Upper lobe of left lung (tissue), 6 donors: ENCODE measurements at regions not wholly inside any gene's neighbourhood (a gene's known extent, or its start where the extent isn't known, plus 50 kb on each side); places are given as distances from the start of the nearest gene placed in this dataset.
"Not testable (repeated sequence)": the region's sequence is repeated elsewhere in the genome, so short reads cannot be mapped to it uniquely, and the experiment has no call there.

Experiments used
- ATAC-seq, 2 donors: fragments of 200-7000 bp; cut with Tn5 transposase; one replicate each; pipeline ENCODE4 v1.9.1; 2022; ENCODE audit warnings: mild to moderate bottlenecking in 2 of 2, moderate library complexity in 2 of 2; ENCODE audit not compliant: low FRiP score in 2 of 2
- DNase-seq, 2 donors: peaks; one replicate each; pipeline ENCODE4 v3.0.0-alpha.2; 2019 to 2020
- H3K27ac ChIP-seq, 4 donors: fragments of 200-600 bp; sonication (generic); one replicate each; pipeline ENCODE4 v1.5.1; 2016 to 2019
- H3K27me3 ChIP-seq, 4 donors: fragments of 200-600 bp; sonication (generic); one replicate each; pipeline ENCODE4 v1.5.1; 2017 to 2019
- H3K36me3 ChIP-seq, 4 donors: fragments of 200-600 bp; sonication (generic); one replicate each; pipeline ENCODE4 v1.5.1; 2016 to 2019
- H3K4me1 ChIP-seq, 4 donors: fragments of 200-600 bp; sonication (generic); one replicate each; pipeline ENCODE4 v1.5.1; 2018 to 2019
- H3K4me3 ChIP-seq, 4 donors: fragments of 200-600 bp; sonication (generic); one replicate each; pipeline ENCODE4 v1.5.1; 2017 to 2019; ENCODE audit warnings: mild to moderate bottlenecking in 2 of 4, moderate library complexity in 1 of 4
- H3K9me3 ChIP-seq, 4 donors: fragments of 200-600 bp; sonication (generic); one replicate each; pipeline ENCODE4 v1.5.1; 2018 to 2019
- EP300 ChIP-seq, 4 donors: sonication (generic); formaldehyde crosslinking; IDR thresholded peaks; one replicate each; pipeline ENCODE4 v1.5.1; 2017; ENCODE audit warnings: antibody characterized with exemption in 4 of 4, control low read depth in 2 of 4
- POLR2A ChIP-seq, 4 donors: fragments of 450-650 bp; IDR thresholded peaks; one replicate each; pipeline ENCODE4 v1.5.1; 2016 to 2017; ENCODE audit warnings: antibody characterized with exemption in 4 of 4, mild to moderate bottlenecking in 2 of 4
- POLR2AphosphoS5 ChIP-seq, 2 donors: sonication (generic); formaldehyde crosslinking; IDR thresholded peaks; one replicate each; pipeline ENCODE4 v1.5.1; 2017; ENCODE audit warnings: antibody characterized with exemption in 2 of 2
- WGBS, 2 donors: methylation state at CpG; one replicate each; pipeline ENCODE4 v1.1.5; 2017 to 2018; 5-methylcytosine and 5-hydroxymethylcytosine counted together
- TF ChIP-seq, protein P1 (sequence below), 6 experiments: fragments of 450-650 bp in 4 of 6; fragments of 200-600 bp in 2 of 6; sonication (generic) in 2 of 6; IDR thresholded peaks; one replicate each; pipeline ENCODE4 v1.5.1; 2016 to 2019; ENCODE audit warnings: antibody characterized with exemption in 6 of 6
- donor health status: DM: no; HTN: no; CAD: no; lungs with moderate emphysema.
- donor health status: DM: no; HTN: yes; CAD: no; lungs with severe emphysema.

DNA sequence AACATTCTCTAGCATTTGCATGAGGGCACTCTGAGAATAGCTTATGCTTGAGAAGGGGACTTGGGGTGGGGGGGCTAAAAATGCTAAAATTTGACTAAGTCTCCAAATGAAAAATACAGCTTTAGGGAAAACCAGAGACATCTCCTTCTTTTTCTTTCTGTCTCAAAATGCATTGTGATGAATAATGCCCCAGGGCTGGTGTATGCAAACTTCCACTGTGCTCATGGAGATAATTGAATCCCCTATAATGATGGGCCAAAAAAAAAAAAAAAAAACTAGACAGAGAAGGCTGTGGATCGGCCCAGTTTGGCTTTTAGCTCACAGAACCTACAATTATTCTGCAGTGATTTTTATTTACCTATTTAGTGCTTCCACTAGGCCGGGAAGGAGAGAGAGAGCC is 147.9 kb upstream of the RORA start:
- Histone ChIP-seq H3K4me1 (no peaks in the 10 kb centered on the region), H3K9me3 (no peaks in the 10 kb centered on the region), H3K27me3 (no peaks in the 10 kb centered on the region), H3K36me3 (no peaks in the 10 kb centered on the region), H3K4me3 (no peak overlapping the region), H3K27ac (no peak overlapping the region)
- DNase-seq: no peak
- ATAC-seq: no peak
- WGBS, 2 donors: 83 to 91% methylated on average over 2 of the region's 2 CpGs
- TF ChIP-seq EP300 (IDR thresholded peaks at IDR 0.05): no peak
- TF ChIP-seq, protein P1, sequence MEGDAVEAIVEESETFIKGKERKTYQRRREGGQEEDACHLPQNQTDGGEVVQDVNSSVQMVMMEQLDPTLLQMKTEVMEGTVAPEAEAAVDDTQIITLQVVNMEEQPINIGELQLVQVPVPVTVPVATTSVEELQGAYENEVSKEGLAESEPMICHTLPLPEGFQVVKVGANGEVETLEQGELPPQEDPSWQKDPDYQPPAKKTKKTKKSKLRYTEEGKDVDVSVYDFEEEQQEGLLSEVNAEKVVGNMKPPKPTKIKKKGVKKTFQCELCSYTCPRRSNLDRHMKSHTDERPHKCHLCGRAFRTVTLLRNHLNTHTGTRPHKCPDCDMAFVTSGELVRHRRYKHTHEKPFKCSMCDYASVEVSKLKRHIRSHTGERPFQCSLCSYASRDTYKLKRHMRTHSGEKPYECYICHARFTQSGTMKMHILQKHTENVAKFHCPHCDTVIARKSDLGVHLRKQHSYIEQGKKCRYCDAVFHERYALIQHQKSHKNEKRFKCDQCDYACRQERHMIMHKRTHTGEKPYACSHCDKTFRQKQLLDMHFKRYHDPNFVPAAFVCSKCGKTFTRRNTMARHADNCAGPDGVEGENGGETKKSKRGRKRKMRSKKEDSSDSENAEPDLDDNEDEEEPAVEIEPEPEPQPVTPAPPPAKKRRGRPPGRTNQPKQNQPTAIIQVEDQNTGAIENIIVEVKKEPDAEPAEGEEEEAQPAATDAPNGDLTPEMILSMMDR (IDR thresholded peaks at IDR 0.05): no peak

DNA sequence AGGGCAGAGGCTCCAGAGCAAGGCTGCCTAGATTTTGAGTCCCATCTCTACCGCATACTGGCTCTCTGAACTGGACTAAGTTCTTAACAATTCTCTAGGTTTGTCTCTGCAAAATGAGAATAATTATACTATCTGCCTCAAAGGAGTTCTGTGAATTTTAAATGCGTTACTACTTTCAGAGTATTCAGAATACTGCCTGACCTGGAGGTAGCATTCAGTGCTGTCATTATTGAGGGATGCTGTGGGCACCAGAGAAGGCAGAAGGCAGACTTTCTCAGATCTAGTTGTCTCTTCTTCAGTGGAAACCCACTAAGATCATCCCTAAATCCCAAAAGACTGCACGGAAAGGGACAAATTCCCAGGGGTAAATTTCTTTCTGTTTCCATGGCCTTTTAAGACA is 147.4 kb upstream of the RORA start:
- ATAC-seq: no peak
- Histone ChIP-seq H3K4me3 (no peak overlapping the region), H3K4me1 (no peaks in the 10 kb centered on the region), H3K27me3 (no peaks in the 10 kb centered on the region), H3K27ac (no peak overlapping the region), H3K9me3 (no peaks in the 10 kb centered on the region), H3K36me3 (no peaks in the 10 kb centered on the region)
- 86 to 94% methylated on average over 3 of the region's 3 CpGs for WGBS, 2 donors
- no peak for TF ChIP-seq POLR2AphosphoS5 (IDR thresholded peaks at IDR 0.05)
- no peak for TF ChIP-seq EP300 (IDR thresholded peaks at IDR 0.05)
- TF ChIP-seq, protein P1 (IDR thresholded peaks at IDR 0.05): no peak
- no peak for TF ChIP-seq POLR2A (IDR thresholded peaks at IDR 0.05)
- no peak for DNase-seq

DNA sequence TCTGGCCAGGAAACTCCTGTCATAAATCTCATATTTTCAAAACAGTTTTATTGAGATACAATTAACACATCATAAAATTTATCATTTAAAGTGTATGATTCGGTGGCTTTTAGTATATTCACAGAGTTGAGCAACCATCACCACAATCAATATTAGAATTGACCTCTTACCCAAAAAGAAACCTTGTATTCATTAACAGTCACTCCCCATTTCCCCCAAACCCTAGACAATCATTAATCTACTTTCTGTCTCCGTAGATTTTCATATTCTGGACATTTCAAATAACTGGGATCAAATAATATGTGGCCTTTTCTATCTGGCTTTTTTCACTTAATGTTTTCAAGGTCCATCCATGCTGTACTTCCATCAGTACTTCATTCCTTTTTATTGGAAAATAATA is 145.7 kb upstream of the RORA start:
- Histone ChIP-seq H3K27ac (no peak overlapping the region), H3K36me3 (no peaks in the 10 kb centered on the region), H3K27me3 (no peaks in the 10 kb centered on the region), H3K9me3 (no peaks in the 10 kb centered on the region), H3K4me1 (no peaks in the 10 kb centered on the region), H3K4me3 (no peak overlapping the region)
- ATAC-seq (no peak), DNase-seq (no peak)
- no peak for TF ChIP-seq POLR2AphosphoS5 (IDR thresholded peaks at IDR 0.05)
- no peak for TF ChIP-seq EP300 (IDR thresholded peaks at IDR 0.05)
- TF ChIP-seq POLR2A (IDR thresholded peaks at IDR 0.05): no peak
- TF ChIP-seq, protein P1 (IDR thresholded peaks at IDR 0.05): no peak
- 85 to 89% methylated on average over 2 of the region's 2 CpGs for WGBS, 2 donors

DNA sequence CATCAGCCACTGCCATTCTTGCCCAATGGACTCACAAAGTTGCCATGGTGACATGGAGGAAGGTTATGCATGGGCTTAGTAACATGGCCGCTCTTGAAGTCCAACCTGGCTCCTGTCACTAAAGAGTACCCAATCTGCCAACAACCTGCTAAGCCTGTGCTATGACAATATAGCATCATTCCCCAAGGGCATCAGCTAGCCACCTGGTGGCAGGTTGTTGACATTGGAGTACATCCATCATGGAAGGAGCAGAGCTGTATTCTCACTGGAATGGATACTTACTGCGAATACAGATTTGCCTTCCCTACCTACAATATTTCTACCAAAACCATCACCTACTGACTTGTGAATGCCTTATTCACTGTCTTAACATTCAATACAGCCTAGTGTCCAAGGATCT is 138.9 kb upstream of the RORA start:
- 85 to 100% methylated on average over 2 of the region's 2 CpGs for WGBS, 2 donors
- no peak for ATAC-seq

DNA sequence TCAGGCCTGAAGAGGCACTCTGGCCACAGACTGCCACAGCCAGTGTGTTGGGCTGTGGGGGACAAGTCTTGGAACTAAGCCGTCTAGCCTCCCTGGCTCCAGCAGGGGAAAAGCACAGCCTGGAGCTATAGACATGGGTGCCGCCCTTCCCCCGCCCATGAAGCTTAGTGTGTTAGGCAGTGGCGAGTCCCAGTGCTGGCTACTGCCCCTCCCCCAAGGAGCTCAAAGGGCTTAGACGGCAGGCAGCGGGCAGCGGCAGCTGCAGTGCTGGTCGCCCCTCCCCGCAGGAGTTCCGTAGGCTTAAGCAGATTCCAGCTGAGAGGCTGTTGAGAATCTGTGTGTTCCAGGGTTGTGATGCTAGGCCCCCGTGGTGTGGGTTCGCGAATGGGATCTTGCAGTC is 135.8 kb upstream of the RORA start:
- Histone ChIP-seq H3K4me3 (no peak overlapping the region), H3K27ac (no peak overlapping the region), H3K27me3 (no peaks in the 10 kb centered on the region), H3K4me1 (no peaks in the 10 kb centered on the region), H3K36me3 (no peaks in the 10 kb centered on the region), H3K9me3 (peaks cover 0 to 10% (median 1%) of the 10 kb centered on the region in 4 donors)
- 42 to 58% methylated on average over 7 to 9 of the region's 13 CpGs for WGBS, 2 donors
- no peak for ATAC-seq
- DNase-seq: peak in 1 of 2 donors; percentile 46
- no peak for TF ChIP-seq POLR2AphosphoS5 (IDR thresholded peaks at IDR 0.05)
- TF ChIP-seq, protein P1 (IDR thresholded peaks at IDR 0.05): no peak

More for the DNA sequence above, 138.9 kb upstream of the RORA start:
- Histone ChIP-seq H3K27ac (no peak overlapping the region), H3K9me3 (peaks cover 0 to 3% (median 1%) of the 10 kb centered on the region in 4 donors), H3K4me1 (no peaks in the 10 kb centered on the region), H3K27me3 (no peaks in the 10 kb centered on the region), H3K36me3 (no peaks in the 10 kb centered on the region), H3K4me3 (no peak overlapping the region)
- no peak for DNase-seq
- TF ChIP-seq, protein P1 (IDR thresholded peaks at IDR 0.05): no peak
- TF ChIP-seq POLR2AphosphoS5 (IDR thresholded peaks at IDR 0.05) (no peak), EP300 (IDR thresholded peaks at IDR 0.05) (no peak), POLR2A (IDR thresholded peaks at IDR 0.05) (no peak)

DNA sequence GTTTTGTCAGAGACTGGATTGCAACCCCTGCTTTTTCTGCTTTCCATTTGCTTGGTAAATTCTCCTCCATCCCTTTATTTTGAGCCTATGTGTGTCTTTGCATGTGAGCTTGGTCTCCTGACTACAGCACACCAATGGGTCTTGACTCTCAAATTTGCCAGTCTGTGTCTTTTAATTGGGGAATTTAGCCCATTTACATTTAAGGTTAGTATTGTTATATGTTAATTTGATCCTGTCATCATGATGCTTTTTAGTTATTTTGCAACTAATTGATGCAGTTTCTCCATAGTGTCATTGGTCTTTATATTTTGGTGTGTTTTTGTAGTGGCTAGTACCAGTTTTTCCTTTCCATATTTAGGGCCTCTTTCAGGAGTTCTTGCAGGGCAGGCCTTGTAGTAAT is 133.8 kb upstream of the RORA start:
- DNase-seq, H3K4me3 ChIP-seq, H3K36me3 ChIP-seq, H3K27ac ChIP-seq, H3K9me3 ChIP-seq, H3K4me1 ChIP-seq, ATAC-seq, H3K27me3 ChIP-seq: not testable (repeated sequence)
